T47D (cell line): ENCODE measurements at regions not wholly inside any gene's neighbourhood (a gene's known extent, or its start where the extent isn't known, plus 50 kb on each side); places are given as distances from the start of the nearest gene placed in this dataset.
"Not testable (repeated sequence)": the region's sequence is repeated elsewhere in the genome, so short reads cannot be mapped to it uniquely, and the experiment has no call there.

Source experiments
- DNase-seq, 2 experiments: peaks; one replicate each; pipeline versions ENCODE4 v3.0.0 to v3.0.0-alpha.2; 2011 to 2012; ENCODE audit warnings: low read depth in 1 of 2, low spot score in 1 of 2
- JUND ChIP-seq: IDR thresholded peaks from 2 replicates; pipeline ENCODE4 v1.6.1; 2012; ENCODE audit warnings: low read depth
- in situ Hi-C: cut with HindIII; loops from 2 replicates; pipeline ENCODE4 v1.10.0; 2016; ENCODE audit warnings: low sequenced_read_pairs, low pct_unique_long_range_greater_than_20kb

- in situ Hi-C loops, result no loop called here
- DNase-seq, result no peak
- no peak for TF ChIP-seq JUND
Observed at GRCh38 chr17:64780096-64781013, 118.2 kb upstream of the SMURF2 start.

DNA sequence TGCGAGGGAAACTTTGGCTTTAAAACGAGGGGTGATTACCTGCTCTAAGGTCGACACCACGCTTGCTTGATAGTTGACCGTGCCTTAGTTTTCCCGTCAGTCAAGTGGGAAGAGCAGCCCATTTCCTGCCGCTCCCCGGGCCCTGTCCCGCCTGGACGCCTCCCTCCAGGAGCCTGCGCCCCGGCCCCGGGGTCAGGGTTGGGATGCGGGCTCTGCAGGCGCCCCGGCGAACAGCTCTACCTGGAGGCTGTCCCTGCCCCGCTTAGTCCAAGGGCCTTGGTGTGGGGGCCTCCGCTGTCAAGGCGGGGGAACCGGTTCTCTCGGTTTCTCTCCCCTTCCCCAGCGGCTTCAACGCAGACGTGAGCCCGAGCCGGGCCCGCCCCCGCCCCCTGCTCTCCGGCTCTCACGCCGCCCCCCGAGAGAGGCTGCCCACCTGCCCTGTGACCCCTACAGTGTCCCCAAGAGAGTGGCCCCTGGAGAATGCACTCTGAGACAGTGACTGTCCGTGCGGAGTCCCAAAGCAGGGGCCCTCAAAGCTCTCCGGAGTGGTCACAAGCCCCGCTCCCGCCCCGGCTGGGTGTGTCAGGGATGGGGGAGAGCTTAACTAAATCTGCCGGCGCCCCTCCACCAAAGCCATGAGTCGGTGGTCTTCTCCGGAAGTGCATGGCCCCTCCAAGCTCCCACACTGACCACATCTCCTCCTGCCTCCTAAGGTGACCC, 117.4 kb upstream of the SMURF2 start:
- TF ChIP-seq JUND, result no peak
- DNase-seq, result no peak
- in situ Hi-C loops, result no loop called here

DNA sequence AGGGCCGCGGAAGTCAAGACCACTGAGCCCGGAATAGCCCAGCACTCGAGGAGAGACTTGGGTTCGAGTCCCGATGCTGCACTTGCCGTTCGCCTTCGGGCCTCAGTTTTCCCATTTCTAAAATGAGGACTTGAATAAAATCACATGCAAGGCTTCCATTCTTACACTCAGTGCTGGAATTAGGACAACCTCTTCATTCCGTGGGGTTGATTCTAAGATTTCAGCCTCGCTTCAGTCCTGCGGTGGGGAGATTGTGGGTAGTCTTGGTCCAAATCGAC, 116.9 kb upstream of the SMURF2 start:
- DNase-seq, in situ Hi-C loops: not testable (repeated sequence)

DNA sequence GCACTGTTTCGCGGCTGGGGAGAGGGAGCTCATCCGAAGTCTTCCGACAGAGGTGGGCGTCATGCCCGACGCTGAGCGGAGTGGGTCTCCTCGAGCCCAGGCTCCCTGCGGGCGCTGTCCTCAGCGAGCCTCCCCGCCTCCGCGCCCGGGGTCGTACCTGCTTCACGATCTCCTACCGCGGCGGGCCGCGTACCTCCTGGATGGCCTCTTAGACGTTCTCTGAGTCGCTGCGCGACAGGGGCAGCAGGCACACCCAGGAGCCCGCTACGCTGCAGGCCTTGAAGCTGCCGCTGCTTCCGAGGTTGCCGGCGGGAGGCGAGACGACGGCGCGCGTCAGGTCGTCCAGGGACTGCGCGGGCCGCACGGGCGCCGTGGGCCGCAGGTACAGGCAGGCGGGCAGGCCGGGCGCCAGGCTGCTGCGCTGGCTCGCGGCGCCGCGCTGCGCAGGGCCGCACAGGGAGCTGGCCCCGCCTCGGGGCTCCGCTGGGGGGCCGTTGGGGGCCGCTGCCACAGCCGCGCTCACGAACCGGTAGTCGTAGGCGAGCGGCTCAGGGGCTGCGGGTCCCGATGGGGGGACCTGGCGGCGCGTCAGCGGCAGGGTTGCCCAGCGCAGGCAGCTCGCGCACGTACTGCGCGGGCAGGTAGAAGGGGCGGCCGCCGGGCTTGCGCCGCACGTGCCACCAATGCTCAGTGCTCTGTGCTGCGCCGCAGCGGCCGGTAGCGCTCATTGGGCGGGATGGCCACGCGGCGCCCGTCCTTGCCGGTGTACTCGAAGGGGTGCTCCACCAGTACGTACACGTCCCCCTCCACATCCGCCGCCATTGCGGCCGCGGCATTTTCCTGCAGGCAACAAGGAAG, 116.4 kb upstream of the SMURF2 start:
- no peak for TF ChIP-seq JUND
- no peak for DNase-seq
- in situ Hi-C loops, result no loop called here

- no peak for DNase-seq
- no peak for TF ChIP-seq JUND
- in situ Hi-C loops, result no loop called here
Observed at GRCh38 chr17:64777415-64778239, 115.5 kb upstream of the SMURF2 start.

GRCh38 chr17:64776720-64777414, 114.8 kb upstream of the SMURF2 start:
- DNase-seq, result peak; percentile 83 to 95
- in situ Hi-C loops, result not testable (repeated sequence)

GRCh38 chr17:64775701-64776570, 113.8 kb upstream of the SMURF2 start:
- TF ChIP-seq JUND, result no peak
- in situ Hi-C loops, result no loop called here
- no peak for DNase-seq

DNA sequence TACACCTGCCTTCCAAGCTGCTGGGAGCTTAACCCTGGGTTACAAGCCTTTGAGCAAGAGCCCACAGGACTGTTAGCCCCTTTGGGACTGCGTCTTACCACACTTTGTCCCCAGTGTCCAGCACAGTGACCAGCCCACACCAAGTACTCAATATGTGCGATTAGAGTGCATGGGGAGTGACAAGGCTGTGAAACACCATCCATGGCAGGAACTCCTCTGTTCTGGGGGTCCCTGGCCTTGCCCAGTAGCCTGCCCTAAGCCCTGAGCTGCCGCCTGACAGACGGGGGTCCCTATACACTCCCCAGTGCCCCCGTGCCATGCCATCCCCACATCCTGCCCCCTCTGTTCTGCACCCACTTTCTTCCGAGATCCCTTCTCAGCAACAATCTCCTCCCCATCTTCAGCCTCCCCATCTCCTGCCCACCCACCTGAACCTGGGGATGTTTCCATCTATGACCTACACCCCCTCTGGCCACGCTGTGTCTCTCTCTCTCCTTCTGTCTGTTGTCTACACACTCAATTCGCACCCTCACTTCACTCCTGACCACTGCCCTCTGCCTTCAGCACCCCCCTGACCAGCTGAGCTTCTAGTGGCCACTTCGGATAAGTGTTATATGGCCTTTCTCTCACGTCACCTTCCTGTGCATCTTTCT, 112.9 kb upstream of the SMURF2 start:
- in situ Hi-C loops, result no loop called here
- no peak for DNase-seq

DNA sequence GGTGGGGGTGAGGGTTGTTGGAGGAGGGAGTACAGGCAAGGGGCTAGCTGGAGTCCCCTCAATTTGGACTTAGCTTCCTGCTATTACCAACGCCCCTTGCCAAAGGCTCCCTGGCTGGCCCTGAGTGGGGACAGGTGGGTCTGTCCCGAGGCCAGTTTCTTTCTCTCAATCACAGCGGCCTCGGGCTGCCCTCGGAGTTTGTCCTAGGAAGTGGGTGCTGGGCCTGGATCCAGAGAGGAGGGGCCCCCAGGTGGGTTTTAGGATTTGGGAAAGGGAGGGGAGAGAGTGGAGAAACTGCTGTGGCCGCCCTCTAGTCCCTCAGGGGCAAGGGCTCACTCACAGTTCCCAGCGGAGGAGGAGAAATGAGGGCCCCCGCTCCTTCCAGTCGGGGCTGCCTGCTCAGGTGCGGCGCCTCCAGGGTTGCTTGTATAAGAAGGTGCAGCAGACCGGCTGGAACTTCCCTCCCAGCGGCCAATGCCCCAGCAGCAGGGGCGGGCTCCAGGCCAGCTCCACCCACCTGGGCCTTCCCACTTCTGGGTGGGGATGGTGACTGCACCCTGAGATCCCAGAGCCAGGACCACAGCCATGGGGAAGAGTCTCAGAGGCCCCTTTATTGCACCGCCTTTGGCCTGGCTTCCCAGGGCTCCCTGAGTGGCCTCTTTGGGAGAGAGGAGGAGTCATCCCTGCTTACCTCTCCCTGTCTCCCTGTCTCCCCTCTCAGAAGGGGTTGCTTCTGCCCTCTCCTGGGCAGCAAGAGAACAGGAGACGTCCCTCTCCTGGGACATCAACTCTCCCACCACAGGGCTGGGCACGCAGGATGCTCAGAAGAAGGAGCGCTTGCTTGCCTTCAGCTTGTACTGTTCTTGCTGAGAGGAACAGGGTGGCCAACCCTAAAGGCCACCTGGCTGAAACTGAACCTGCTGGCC, 112.0 kb upstream of the SMURF2 start:
- peak; percentile 88 to 93 for DNase-seq
- in situ Hi-C loops, result no loop called here
- no peak for TF ChIP-seq JUND

More for the DNA sequence above, 112.9 kb upstream of the SMURF2 start:
- TF ChIP-seq JUND, result no peak
